HG03520 (cell line): ENCODE measurements at regions not wholly inside any gene's neighbourhood (a gene's known extent, or its start where the extent isn't known, plus 50 kb on each side); places are given as distances from the start of the nearest gene placed in this dataset.
"Not testable (repeated sequence)": the region's sequence is repeated elsewhere in the genome, so short reads cannot be mapped to it uniquely, and the experiment has no call there.

ENCODE experiments used
- ATAC-seq: cut with Tn5 transposase; IDR thresholded peaks from one replicate; pipeline ENCODE4 v1.9.1; 2021; ENCODE audit warnings: mild to moderate bottlenecking, moderate library complexity; ENCODE audit not compliant: unreplicated experiment

GRCh38 chr6:139534472-139535115, 160.1 kb upstream of the CITED2 start:
- ATAC-seq = no peak

- no peak for ATAC-seq
Observed at GRCh38 chr6:139533573-139534471, 159.4 kb upstream of the CITED2 start.

- ATAC-seq = no peak
Observed at GRCh38 chr6:139533171-139533570, 158.7 kb upstream of the CITED2 start.

DNA sequence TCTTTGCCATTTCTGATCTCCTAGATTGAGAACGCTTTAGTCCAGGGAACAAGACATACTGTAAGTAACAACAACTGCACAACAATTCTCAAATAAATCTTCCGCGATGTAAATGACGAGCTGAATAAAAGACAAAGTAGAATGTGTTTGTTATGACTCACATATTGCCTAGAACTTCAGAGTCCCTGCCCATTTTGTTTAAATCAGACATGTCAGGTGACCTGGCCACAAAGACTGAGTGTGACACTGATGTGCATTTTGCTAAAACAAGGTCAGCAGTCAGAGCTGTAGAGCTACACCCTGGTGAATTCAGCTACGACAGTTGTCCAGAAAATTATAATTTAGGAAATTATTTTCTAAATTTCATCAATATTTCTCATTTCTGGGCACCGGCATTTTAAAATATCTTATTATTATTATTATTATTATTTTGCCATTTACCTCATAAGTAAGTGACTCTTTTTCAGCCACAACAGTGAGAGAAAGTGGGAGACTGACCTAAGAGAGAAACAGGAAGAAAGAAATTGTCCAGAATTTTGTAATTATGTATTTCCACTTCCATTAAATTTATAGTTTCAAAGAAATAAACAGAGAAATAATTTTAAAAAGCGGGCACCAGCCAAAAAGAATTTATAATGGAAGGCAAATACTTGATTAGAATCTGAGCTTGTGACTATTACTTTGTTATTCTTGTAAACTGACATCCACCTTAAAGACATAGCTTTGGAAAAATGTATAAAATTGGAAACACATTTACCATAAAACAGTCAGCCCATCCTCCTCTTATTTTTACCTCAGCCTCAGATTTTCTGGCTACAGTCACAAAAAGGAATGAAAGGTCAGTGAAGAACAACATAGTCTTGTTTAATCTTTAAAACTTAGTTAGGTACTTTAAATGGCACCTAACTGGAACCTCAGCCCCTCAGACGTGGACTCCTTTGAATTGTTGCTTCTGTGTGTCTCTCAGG, 157.0 kb upstream of the CITED2 start:
- ATAC-seq = peak; percentile 55

- ATAC-seq = no peak
Observed at GRCh38 chr6:139530561-139530960, 156.1 kb upstream of the CITED2 start.

DNA sequence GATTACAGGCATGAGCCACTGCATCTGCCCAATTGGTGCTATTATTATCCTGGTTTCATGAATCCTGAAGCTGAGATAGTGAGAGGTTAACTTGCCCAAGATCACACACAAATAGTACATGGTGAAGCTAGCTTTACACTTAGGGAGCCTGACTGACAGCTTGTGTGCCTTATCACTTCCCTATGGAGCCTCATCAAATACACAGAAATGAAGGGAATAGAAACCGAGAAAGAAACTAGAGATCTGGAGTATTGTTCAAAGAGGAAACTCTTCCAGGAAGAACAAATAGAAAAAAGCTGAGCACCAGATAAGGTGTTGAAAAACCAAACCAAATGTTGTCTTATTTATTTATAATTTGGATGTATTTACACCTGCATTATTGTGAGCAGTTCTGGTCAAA, 155.0 kb upstream of the CITED2 start:
- no peak for ATAC-seq

- no peak for ATAC-seq
Observed at GRCh38 chr6:139528471-139528870, 154.0 kb upstream of the CITED2 start.

- no peak for ATAC-seq
Observed at GRCh38 chr6:139525415-139525814, 151.0 kb upstream of the CITED2 start.

- ATAC-seq = no peak
Observed at GRCh38 chr6:139523986-139524385, 149.5 kb upstream of the CITED2 start.

GRCh38 chr6:139522511-139523220, 148.2 kb upstream of the CITED2 start:
- ATAC-seq = no peak

- no peak for ATAC-seq
Observed at GRCh38 chr6:139521338-139521737, 146.9 kb upstream of the CITED2 start.

GRCh38 chr6:139520321-139520768, 145.9 kb upstream of the CITED2 start:
- no peak for ATAC-seq

- ATAC-seq = no peak
Observed at GRCh38 chr6:139519571-139520031, 145.2 kb upstream of the CITED2 start.

- ATAC-seq = no peak
Observed at GRCh38 chr6:139519097-139519496, 144.6 kb upstream of the CITED2 start.

- no peak for ATAC-seq
Observed at GRCh38 chr6:139518556-139519091, 144.2 kb upstream of the CITED2 start.

DNA sequence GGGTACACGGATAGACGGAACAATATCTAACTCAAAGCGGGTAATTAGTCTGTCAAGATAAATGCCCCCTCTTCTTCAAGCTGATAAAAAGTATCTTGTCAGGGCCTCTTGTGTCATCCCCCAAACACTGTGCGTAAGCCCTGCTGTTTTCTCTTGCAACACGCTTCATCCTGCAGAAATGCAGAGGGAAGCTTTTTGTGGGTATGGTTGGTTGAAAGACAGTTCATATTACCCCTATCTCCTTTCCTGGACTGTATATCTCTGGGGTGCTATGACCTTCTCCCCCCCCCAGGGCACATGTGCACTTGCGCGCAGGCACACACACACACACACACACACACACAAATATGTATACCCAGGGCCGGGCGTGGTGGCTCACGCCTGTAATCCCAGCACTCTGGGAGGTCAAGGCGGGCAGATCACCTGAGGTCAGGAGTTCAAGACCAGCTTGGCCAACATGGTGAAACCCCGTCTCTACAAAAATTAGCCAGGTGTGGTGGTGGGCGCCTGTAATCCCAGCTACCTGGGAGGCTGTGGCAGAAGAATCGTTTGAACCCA, 143.6 kb upstream of the CITED2 start:
- not testable (repeated sequence) for ATAC-seq

GRCh38 chr6:139515511-139515910, 141.1 kb upstream of the CITED2 start:
- ATAC-seq = no peak

DNA sequence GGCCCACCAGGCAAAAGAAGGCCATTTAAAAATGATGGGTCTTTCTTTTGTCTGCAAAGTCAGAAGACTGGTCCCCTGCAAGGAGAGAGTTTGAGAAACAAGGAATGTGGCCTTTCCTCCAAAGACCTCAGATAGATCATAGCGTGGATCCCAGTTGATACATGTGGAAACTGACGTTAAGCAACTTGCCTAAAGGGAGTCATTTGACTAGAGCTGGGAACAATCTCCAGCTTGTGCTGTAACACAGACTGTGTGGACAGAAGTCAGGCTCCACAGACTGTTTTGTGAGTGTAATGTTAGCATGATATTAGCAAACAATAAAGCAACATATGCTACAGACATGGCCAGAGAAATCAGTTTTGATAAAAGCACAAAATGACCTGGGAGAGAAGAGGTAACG, 140.4 kb upstream of the CITED2 start:
- no peak for ATAC-seq

DNA sequence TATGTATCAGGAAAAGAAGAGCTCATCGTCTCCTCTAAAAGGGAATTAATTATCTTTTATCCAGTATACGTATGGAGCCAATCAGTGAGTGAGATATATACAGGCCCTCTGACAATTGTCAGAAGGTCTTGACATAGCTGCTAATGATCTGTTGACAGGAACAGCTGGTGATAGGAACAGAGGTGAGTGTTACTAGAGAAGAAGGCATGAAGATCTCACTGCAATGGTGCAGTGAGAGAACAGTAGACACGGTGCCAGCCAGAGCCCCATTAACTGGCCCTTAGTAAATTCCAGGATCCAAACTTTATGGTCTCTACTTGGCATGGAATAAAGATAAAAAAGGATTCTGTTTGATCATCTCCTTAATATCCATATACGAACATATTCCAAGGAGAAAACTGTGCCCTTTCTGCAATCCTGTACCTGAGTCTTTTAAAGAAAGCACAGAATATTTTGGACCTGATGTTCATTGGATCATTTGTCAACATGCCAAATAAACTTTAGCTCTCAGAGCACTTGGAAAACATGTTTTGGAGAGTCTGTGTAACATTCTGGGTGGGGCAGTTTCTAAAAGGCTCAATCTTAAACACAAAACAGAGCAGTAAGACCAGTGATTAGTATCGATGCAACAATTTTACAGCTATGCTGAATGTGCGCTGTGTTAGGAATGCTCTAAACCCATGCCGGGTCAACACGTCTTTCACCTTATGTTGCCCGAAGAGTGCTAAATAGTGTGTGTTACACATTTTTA, 135.8 kb upstream of the CITED2 start:
- no peak for ATAC-seq
